Thymus (tissue), 11 donors: ENCODE measurements at regions not wholly inside any gene's neighbourhood (a gene's known extent, or its start where the extent isn't known, plus 50 kb on each side); places are given as distances from the start of the nearest gene placed in this dataset.

Experiments used
- DNase-seq, 9 donors: peaks; one replicate each; pipeline ENCODE4 v3.0.0-alpha.2; 2013; ENCODE audit warnings: low spot score in 9 of 9, low read depth in 6 of 9, missing footprints in 1 of 9
- H3K27ac ChIP-seq, 2 donors: one replicate each; pipeline ENCODE4 v1.5.1; 2013; ENCODE audit warnings: control low read depth in 1 of 2, low read depth in 1 of 2, low read length in 1 of 2, mild to moderate bottlenecking in 1 of 2, moderate library complexity in 1 of 2
- H3K27me3 ChIP-seq, 2 donors: one replicate each; pipeline ENCODE4 v1.5.1; 2013; ENCODE audit warnings: low read length in 1 of 2; ENCODE audit not compliant: control insufficient read depth in 2 of 2, insufficient read depth in 1 of 2
- H3K36me3 ChIP-seq, 2 donors: one replicate each; pipeline ENCODE4 v1.5.1; 2013; ENCODE audit warnings: low read length in 1 of 2, mild to moderate bottlenecking in 1 of 2, moderate library complexity in 1 of 2; ENCODE audit not compliant: control insufficient read depth in 2 of 2, insufficient read depth in 2 of 2
- H3K4me1 ChIP-seq, 2 donors: one replicate each; pipeline ENCODE4 v1.5.1; 2013; ENCODE audit warnings: low read length in 2 of 2; ENCODE audit not compliant: control insufficient read depth in 2 of 2, insufficient read depth in 2 of 2
- H3K4me3 ChIP-seq, 2 donors: one replicate each; pipeline ENCODE4 v1.5.1; 2013; ENCODE audit warnings: low read length in 2 of 2, control low read depth in 1 of 2, mild to moderate bottlenecking in 1 of 2
- H3K9me3 ChIP-seq, 2 donors: one replicate each; pipeline ENCODE4 v1.5.1; 2013; ENCODE audit warnings: low read length in 1 of 2, mild to moderate bottlenecking in 1 of 2; ENCODE audit not compliant: control insufficient read depth in 2 of 2, insufficient read depth in 1 of 2
- WGBS: extraction: QIAGEN DNeasy Blood & Tissue Kit; methylation state at CpG from one replicate; pipeline ENCODE4 v1.1.7; 2013; 5-methylcytosine and 5-hydroxymethylcytosine counted together
- donor health status: healthy.

GRCh38 chr16:9689597-9689996 lies 492.6 kb downstream of the GRIN2A start:
- Histone ChIP-seq H3K4me3 (no peak overlapping the region), H3K36me3 (no peaks in the 10 kb centered on the region), H3K27me3 (no peaks in the 10 kb centered on the region), H3K27ac (no peak overlapping the region), H3K4me1 (no peaks in the 10 kb centered on the region), H3K9me3 (no peaks in the 10 kb centered on the region)
- no peak for DNase-seq

GRCh38 chr16:9695152-9695551 lies 487.1 kb downstream of the GRIN2A start:
- Histone ChIP-seq H3K4me3 (no peak overlapping the region), H3K9me3 (no peaks in the 10 kb centered on the region), H3K27ac (no peak overlapping the region), H3K27me3 (no peaks in the 10 kb centered on the region), H3K36me3 (no peaks in the 10 kb centered on the region), H3K4me1 (no peaks in the 10 kb centered on the region)
- no peak for DNase-seq
- WGBS = 80% methylated on average over 3 of the region's 3 CpGs
